IMR-90 (cell line): ENCODE measurements at regions not wholly inside any gene's neighbourhood (a gene's known extent, or its start where the extent isn't known, plus 50 kb on each side); places are given as distances from the start of the nearest gene placed in this dataset.

Experiments
- ATAC-seq: fragments of 200-7000 bp; cut with Tn5 transposase; 2 replicates; pipeline ENCODE4 v1.9.1; 2020; ENCODE audit warnings: low read depth, mild to moderate bottlenecking, moderate library complexity
- BruUV-seq: library from RNA; stranded (reverse); fragments of 400-500 nt; replicated peaks from 2 replicates; lab custom pipeline; 2021; lab: Mats Ljungman, UMichigan
- CTCF ChIA-PET: fragments of 300-600 bp; formaldehyde crosslinking; extraction: SDS; loops from one replicate; lab custom pipeline; 2021; ENCODE audit warnings: antibody characterized with exemption; lab: Yijun Ruan, JAX
- POLR2A ChIA-PET: fragments of 300-600 bp; sonication (Branson Sonifier 250); formaldehyde crosslinking; loops from one replicate; lab custom pipeline; 2022; ENCODE audit warnings: antibody characterized with exemption; ENCODE audit not compliant: unreplicated experiment; lab: Charles Lee
- DNase-seq: peaks from one replicate; pipeline ENCODE4 v3.0.0; 2013
- H2AFZ ChIP-seq: replicated peaks from 2 replicates; pipeline ENCODE3; 2013; ENCODE audit warnings: low read length, mild to moderate bottlenecking; ENCODE audit not compliant: poor library complexity
- H2AK5ac ChIP-seq: 2 replicates; pipeline ENCODE4 v1.6.1; 2013; ENCODE audit warnings: low read depth, low read length, inconsistent platforms
- H2AK9ac ChIP-seq: replicated peaks from 2 replicates; pipeline ENCODE3; 2013; ENCODE audit warnings: mild to moderate bottlenecking, low read depth, low read length, moderate library complexity; ENCODE audit not compliant: poor library complexity
- H2BK120ac ChIP-seq: 2 replicates; pipeline ENCODE4 v1.6.1; 2013; ENCODE audit warnings: low read depth, low read length, inconsistent platforms
- H2BK15ac ChIP-seq: 3 replicates; pipeline ENCODE4 v1.6.1; 2013; ENCODE audit warnings: low read depth, low read length, inconsistent platforms
- H2BK20ac ChIP-seq: 2 replicates; pipeline ENCODE4 v1.6.1; 2013; ENCODE audit warnings: low read depth, mild to moderate bottlenecking, inconsistent platforms, low read length, moderate library complexity
- H2BK5ac ChIP-seq: 2 replicates; pipeline ENCODE4 v1.6.1; 2013; ENCODE audit warnings: mild to moderate bottlenecking, low read depth, low read length, inconsistent platforms; ENCODE audit not compliant: poor library complexity, severe bottlenecking
- H3K14ac ChIP-seq: replicated peaks from 2 replicates; pipeline ENCODE4 v1.6.1; 2013; ENCODE audit warnings: low read depth, low read length, inconsistent platforms
- H3K18ac ChIP-seq: 2 replicates; pipeline ENCODE4 v1.6.1; 2013; ENCODE audit warnings: low read depth, low read length, control low read depth
- H3K23ac ChIP-seq: 2 replicates; pipeline ENCODE4 v1.6.1; 2013; ENCODE audit warnings: low read depth, low read length, inconsistent platforms
- H3K27ac ChIP-seq: 2 replicates; pipeline ENCODE4 v1.5.1; 2013; ENCODE audit warnings: mild to moderate bottlenecking, control low read depth, low read length; ENCODE audit not compliant: insufficient read depth
- H3K27me3 ChIP-seq: 2 replicates; pipeline ENCODE4 v1.6.1; 2013; ENCODE audit warnings: low read length; ENCODE audit not compliant: control insufficient read depth, insufficient read depth
- H3K36me3 ChIP-seq: 2 replicates; pipeline ENCODE4 v1.6.1; 2013; ENCODE audit warnings: low read length, mixed read lengths; ENCODE audit not compliant: control insufficient read depth, insufficient read depth
- H3K4ac ChIP-seq: 2 replicates; pipeline ENCODE4 v1.6.1; 2013; ENCODE audit warnings: low read depth, low read length, inconsistent platforms
- H3K4me1 ChIP-seq: 2 replicates; pipeline ENCODE4 v1.6.1; 2013; ENCODE audit warnings: low read length, mixed read lengths; ENCODE audit not compliant: control insufficient read depth, insufficient read depth
- H3K4me2 ChIP-seq: 2 replicates; pipeline ENCODE4 v1.6.1; 2013; ENCODE audit warnings: low read depth, mild to moderate bottlenecking, control low read depth, low read length, moderate library complexity
- H3K4me3 ChIP-seq: 2 replicates; pipeline ENCODE4 v1.5.1; 2013; ENCODE audit warnings: low read depth, mild to moderate bottlenecking, control low read depth, low read length, moderate library complexity; ENCODE audit not compliant: insufficient read depth
- H3K56ac ChIP-seq: 2 replicates; pipeline ENCODE4 v1.6.1; 2013; ENCODE audit warnings: low read length, inconsistent platforms; ENCODE audit not compliant: insufficient read depth; ENCODE audit errors: extremely low read depth
- H3K79me1 ChIP-seq, 2 experiments: 2 replicates each; pipeline ENCODE4 v1.6.1; 2013; ENCODE audit warnings: low read length in 2 of 2, inconsistent platforms in 1 of 2, low read depth in 1 of 2
- H3K9ac ChIP-seq: 2 replicates; pipeline ENCODE4 v1.6.1; 2013; ENCODE audit warnings: low read depth, low read length, control low read depth
- H3K9me1 ChIP-seq: 2 replicates; pipeline ENCODE4 v1.6.1; 2013; ENCODE audit warnings: low read length, inconsistent platforms; ENCODE audit not compliant: insufficient read depth
- H3K9me3 ChIP-seq: 2 replicates; pipeline ENCODE4 v1.6.1; 2013; ENCODE audit warnings: low read length; ENCODE audit not compliant: control insufficient read depth, insufficient read depth
- H4K20me1 ChIP-seq: 2 replicates; pipeline ENCODE4 v1.6.1; 2013; ENCODE audit warnings: low read length, inconsistent platforms; ENCODE audit not compliant: insufficient read depth
- H4K5ac ChIP-seq: 2 replicates; pipeline ENCODE4 v1.6.1; 2013; ENCODE audit warnings: mild to moderate bottlenecking, low read depth, low read length, control low read depth
- H4K8ac ChIP-seq, 2 experiments: 2 replicates each; pipeline ENCODE4 v1.6.1; 2013; ENCODE audit warnings: low read depth in 2 of 2, low read length in 2 of 2, control low read depth in 1 of 2, inconsistent platforms in 1 of 2
- H4K91ac ChIP-seq: 2 replicates; pipeline ENCODE4 v1.6.1; 2013; ENCODE audit warnings: low read depth, low read length, inconsistent platforms; ENCODE audit not compliant: insufficient read depth
- CEBPB ChIP-seq: IDR thresholded peaks from 2 replicates; pipeline ENCODE4 v1.6.1; 2012; ENCODE audit warnings: low read depth, low read length, improper control_type of control experiment
- SMC3 ChIP-seq: fragments of 150-350 bp; IDR thresholded peaks from 2 replicates; pipeline ENCODE4 v1.6.1; 2016; ENCODE audit warnings: low read depth, mild to moderate bottlenecking, antibody characterized with exemption, low read length, moderate library complexity
- WGBS, 2 experiments: methylation state at CpG; one replicate each; pipeline versions ENCODE4 v1.1.5 to v1.1.7; 2013; ENCODE audit warnings: missing lambda C conversion rate in 2 of 2; ENCODE audit not compliant: insufficient read length in 1 of 2; ENCODE audit errors: extremely low coverage in 2 of 2; 5-methylcytosine and 5-hydroxymethylcytosine counted together
- dilution Hi-C: fragments of 300-500 bp; cut with HindIII; formaldehyde crosslinking; loops from one replicate; pipeline ENCODE4 v1.14.3; 2018; ENCODE audit warnings: low sequenced_read_pairs; ENCODE audit not compliant: unreplicated experiment
- in situ Hi-C: fragments of 300-500 bp; cut with MboI; formaldehyde crosslinking; loops from 3 replicates; pipeline ENCODE4 v1.14.3; 2019; ENCODE audit warnings: low sequenced_read_pairs, inconsistent platforms, mixed read lengths
- intact Hi-C: fragments of 100-400 bp; cut with micrococcal nuclease; formaldehyde crosslinking; loops from 2 replicates; pipeline ENCODE4 v1.10.0; 2022

GRCh38 chr7:17501441-17502212, 203.2 kb downstream of the AHR start:
- intact Hi-C loops, result no loop called here

More at GRCh38 chr7:17501441-17502212, 203.2 kb downstream of the AHR start:
- TF ChIP-seq SMC3, result no peak
- peak; percentile 88 for TF ChIP-seq CEBPB
- H3K9ac ChIP-seq, result no peak overlapping the region
- BruUV-seq, result no TSS peak
- WGBS, 2 experiments, result no CpG with 5 or more reads among the region's 1 CpG
- no peaks in the 10 kb centered on the region for H3K9me1 ChIP-seq
- in situ Hi-C loops, result no loop called here
- H3K14ac ChIP-seq, result no peak overlapping the region
- no peak overlapping the region for H2BK15ac ChIP-seq
- H3K18ac ChIP-seq, result no peak overlapping the region
- no peaks in the 10 kb centered on the region for H3K9me3 ChIP-seq
- H4K8ac ChIP-seq, result no peak overlapping the region
- H2BK120ac ChIP-seq, result no peak overlapping the region
- H3K56ac ChIP-seq, result no peak overlapping the region
- no peaks in the 10 kb centered on the region for H3K36me3 ChIP-seq
- no peak overlapping the region for H3K4me2 ChIP-seq
- H3K27ac ChIP-seq, result no peak overlapping the region
- H3K4ac ChIP-seq, result no peak overlapping the region
- no peaks in the 10 kb centered on the region for H3K27me3 ChIP-seq
- DNase-seq (peak; percentile 34), ATAC-seq (peak; percentile 67)
- CTCF ChIA-PET, result interaction anchor here (0.5 kb wide), 1 partner anchor 853 kb away, joined by 3 read pairs; no protein-coding TSS in a partner anchor
- H2BK20ac ChIP-seq, result no peak overlapping the region
- no peak overlapping the region for H3K4me3 ChIP-seq
- dilution Hi-C loops, result no loop called here
- H3K23ac ChIP-seq, result no peak overlapping the region
- H4K20me1 ChIP-seq, result no peaks in the 10 kb centered on the region
- no peak overlapping the region for H2AFZ ChIP-seq
- H3K4me1 ChIP-seq, result no peaks in the 10 kb centered on the region
- POLR2A ChIA-PET, result no interaction called here
- no peak overlapping the region for H4K91ac ChIP-seq
- H3K79me1 ChIP-seq, result no peaks in the 10 kb centered on the region
- H2BK5ac ChIP-seq, result peak overlapping the region; percentile 17
- H4K5ac ChIP-seq, result no peak overlapping the region
- H2AK9ac ChIP-seq, result no peak overlapping the region
- H2AK5ac ChIP-seq, result no peak overlapping the region
